C4-2B (cell line): ENCODE measurements at regions not wholly inside any gene's neighbourhood (a gene's known extent, or its start where the extent isn't known, plus 50 kb on each side); places are given as distances from the start of the nearest gene placed in this dataset.

Experiments
- CTCF ChIP-seq: fragments of 450-650 bp; conservative IDR thresholded peaks from 2 replicates; pipeline ENCODE4 v1.5.1; 2017; ENCODE audit warnings: mild to moderate bottlenecking
- ZFX ChIP-seq: fragments of 450-650 bp; IDR thresholded peaks from 2 replicates; pipeline ENCODE4 v1.6.1; 2017

DNA sequence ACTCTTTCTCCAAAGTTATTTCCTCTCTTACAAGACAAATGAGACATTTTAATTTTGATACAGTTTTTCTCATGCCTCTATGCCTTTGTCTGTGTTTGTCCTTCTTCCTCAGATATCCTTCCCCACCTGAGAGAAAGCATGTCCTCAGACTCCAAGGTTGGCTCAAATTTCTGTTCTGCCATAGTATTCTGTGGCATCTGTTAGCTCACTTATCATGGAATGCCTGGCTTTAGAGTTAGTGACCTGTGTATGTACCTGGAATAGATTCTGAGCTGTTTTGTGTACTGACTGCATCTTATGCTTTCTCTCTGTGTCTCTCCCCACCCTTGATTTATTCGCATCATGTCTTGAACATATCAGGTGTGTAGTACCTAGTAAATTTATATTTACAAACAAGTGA, 90.0 kb downstream of the CENPW start:
- TF ChIP-seq CTCF (no peak), ZFX (no peak)
